ENCODE measurements at regions not wholly inside any gene's neighbourhood (a gene's known extent, or its start where the extent isn't known, plus 50 kb on each side); places are given as distances from the start of the nearest gene placed in this dataset.

DNA sequence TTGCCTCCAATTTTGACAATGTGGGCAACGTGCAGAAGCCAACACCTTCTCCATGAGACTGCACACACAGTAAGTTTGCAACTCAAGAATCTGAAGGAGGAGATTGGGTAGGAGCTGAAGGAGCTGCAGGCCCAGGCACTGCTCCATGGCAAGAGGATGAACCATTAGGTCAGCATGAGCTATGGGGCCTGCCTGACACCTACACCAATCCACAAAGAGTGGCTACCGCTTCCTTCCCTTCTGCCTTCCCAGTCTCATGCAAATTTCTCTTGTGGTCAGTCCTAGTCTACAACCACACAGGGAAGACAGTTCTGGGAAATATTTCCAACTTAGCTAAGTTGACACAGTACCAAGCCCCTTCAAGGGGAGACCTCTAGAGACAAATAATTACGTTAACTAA is 142.0 kb upstream of the ADO start:
- no peak for TF ChIP-seq POLR2A (IDR thresholded peaks at IDR 0.05)
- no peak for TF ChIP-seq POLR2AphosphoS5 (IDR thresholded peaks at IDR 0.05; ENCODE audit: insufficient read depth in 1 of 2, low read depth in 1 of 2)
- TF ChIP-seq, protein P1, sequence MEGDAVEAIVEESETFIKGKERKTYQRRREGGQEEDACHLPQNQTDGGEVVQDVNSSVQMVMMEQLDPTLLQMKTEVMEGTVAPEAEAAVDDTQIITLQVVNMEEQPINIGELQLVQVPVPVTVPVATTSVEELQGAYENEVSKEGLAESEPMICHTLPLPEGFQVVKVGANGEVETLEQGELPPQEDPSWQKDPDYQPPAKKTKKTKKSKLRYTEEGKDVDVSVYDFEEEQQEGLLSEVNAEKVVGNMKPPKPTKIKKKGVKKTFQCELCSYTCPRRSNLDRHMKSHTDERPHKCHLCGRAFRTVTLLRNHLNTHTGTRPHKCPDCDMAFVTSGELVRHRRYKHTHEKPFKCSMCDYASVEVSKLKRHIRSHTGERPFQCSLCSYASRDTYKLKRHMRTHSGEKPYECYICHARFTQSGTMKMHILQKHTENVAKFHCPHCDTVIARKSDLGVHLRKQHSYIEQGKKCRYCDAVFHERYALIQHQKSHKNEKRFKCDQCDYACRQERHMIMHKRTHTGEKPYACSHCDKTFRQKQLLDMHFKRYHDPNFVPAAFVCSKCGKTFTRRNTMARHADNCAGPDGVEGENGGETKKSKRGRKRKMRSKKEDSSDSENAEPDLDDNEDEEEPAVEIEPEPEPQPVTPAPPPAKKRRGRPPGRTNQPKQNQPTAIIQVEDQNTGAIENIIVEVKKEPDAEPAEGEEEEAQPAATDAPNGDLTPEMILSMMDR (IDR thresholded peaks at IDR 0.05), result no peak
